Endothelial cell of umbilical vein (primary cell): ENCODE measurements at regions not wholly inside any gene's neighbourhood (a gene's known extent, or its start where the extent isn't known, plus 50 kb on each side); places are given as distances from the start of the nearest gene placed in this dataset.

Experiments
- BruUV-seq: library from RNA; stranded (reverse); fragments of 400-500 nt; replicated peaks from 2 replicates; lab custom pipeline; 2021; lab: Mats Ljungman, UMichigan
- CTCF ChIA-PET: fragments of 300-600, 350-600 bp; sonication (Branson Sonifier 250); formaldehyde crosslinking; loops from one replicate; lab custom pipeline; 2021; ENCODE audit warnings: antibody characterized with exemption, inconsistent platforms; lab: Charles Lee
- POLR2A ChIA-PET: fragments of 300-600, 350-600 bp; sonication (Branson Sonifier 250); formaldehyde crosslinking; loops from one replicate; lab custom pipeline; 2021; ENCODE audit warnings: antibody characterized with exemption, inconsistent platforms; lab: Charles Lee
- DNase-seq: peaks from one replicate; pipeline ENCODE4 v3.0.0-alpha.2; 2011; ENCODE audit warnings: low read depth, low spot score
- FAIRE-seq: peaks from 2 replicates; lab custom pipeline; 2011; peaks lifted over from hg19 to GRCh38; lab: Jason Lieb, UNC
- H2AFZ ChIP-seq: 2 replicates; pipeline ENCODE4 v1.6.0; 2012; ENCODE audit warnings: low read depth, low read length, control low read depth, inconsistent platforms
- H3K27ac ChIP-seq: 2 replicates; pipeline ENCODE4 v1.5.1; 2011; ENCODE audit warnings: low read depth, mild to moderate bottlenecking, control low read depth, low read length, moderate library complexity; ENCODE audit not compliant: insufficient read depth
- H3K27me3 ChIP-seq, 2 experiments: 2 replicates each; pipeline versions ENCODE4 v1.6.0 to v1.6.1; 2011; ENCODE audit warnings: low read length in 2 of 2, mixed read lengths in 1 of 2; ENCODE audit not compliant: control insufficient read depth in 2 of 2, insufficient read depth in 2 of 2
- H3K36me3 ChIP-seq, 2 experiments: 2 replicates in 1 of 2; 3 replicates in 1 of 2; pipeline ENCODE4 v1.5.1; 2011; ENCODE audit warnings: low read length in 2 of 2, mild to moderate bottlenecking in 1 of 2, moderate library complexity in 1 of 2; ENCODE audit not compliant: control insufficient read depth in 2 of 2, insufficient read depth in 2 of 2; ENCODE audit errors: extremely low read depth in 1 of 2
- H3K4me1 ChIP-seq: 3 replicates; pipeline ENCODE4 v1.5.1; 2011; ENCODE audit warnings: mild to moderate bottlenecking, low read length; ENCODE audit not compliant: control insufficient read depth, insufficient read depth; ENCODE audit errors: extremely low read depth
- H3K4me2 ChIP-seq: 2 replicates; pipeline ENCODE4 v1.6.1; 2011; ENCODE audit warnings: low read length, control low read depth, mixed read lengths; ENCODE audit not compliant: insufficient read depth
- H3K4me3 ChIP-seq, 3 experiments: fragments of 200-600 bp in 1 of 3; sonication (generic), shearing (Covaris generic) in 1 of 3; replicated peaks in 1 of 3; 2 replicates each; pipeline ENCODE4 v1.5.1; 2011 to 2016; ENCODE audit warnings: control low read depth in 3 of 3, low read length in 3 of 3, mild to moderate bottlenecking in 2 of 3, inconsistent platforms in 1 of 3, low read depth in 1 of 3, moderate library complexity in 1 of 3; ENCODE audit not compliant: insufficient read depth in 1 of 3
- H3K79me2 ChIP-seq: 2 replicates; pipeline ENCODE4 v1.6.0; 2012; ENCODE audit warnings: low read length, inconsistent platforms; ENCODE audit not compliant: control insufficient read depth, insufficient read depth
- H3K9ac ChIP-seq: replicated peaks from 2 replicates; pipeline ENCODE3; 2011; ENCODE audit warnings: low read length, control low read depth; ENCODE audit not compliant: insufficient read depth; ENCODE audit errors: extremely low read depth
- H3K9me1 ChIP-seq: replicated peaks from 3 replicates; pipeline ENCODE4 v1.6.0; 2011; ENCODE audit warnings: mild to moderate bottlenecking, low read length; ENCODE audit not compliant: control insufficient read depth, insufficient read depth; ENCODE audit errors: extremely low read depth
- H3K9me3 ChIP-seq: replicated peaks from 2 replicates; pipeline ENCODE4 v1.5.1; 2012; ENCODE audit warnings: low read length, inconsistent platforms; ENCODE audit not compliant: control insufficient read depth, insufficient read depth
- H4K20me1 ChIP-seq: replicated peaks from 2 replicates; pipeline ENCODE3; 2011; ENCODE audit warnings: mild to moderate bottlenecking, low read length; ENCODE audit not compliant: control insufficient read depth, insufficient read depth; ENCODE audit errors: extremely low read depth
- EZH2 ChIP-seq: IDR thresholded peaks from 2 replicates; pipeline ENCODE4 v1.6.1; 2012; ENCODE audit warnings: borderline replicate concordance, low read depth, mild to moderate bottlenecking, moderate library complexity, low read length, inconsistent platforms; ENCODE audit not compliant: severe bottlenecking
- FOS ChIP-seq: IDR thresholded peaks from 2 replicates; pipeline ENCODE4 v1.6.1; 2011; ENCODE audit warnings: mild to moderate bottlenecking, low read length, moderate library complexity, borderline replicate concordance; ENCODE audit not compliant: insufficient read depth
- GATA2 ChIP-seq: IDR thresholded peaks from 2 replicates; pipeline ENCODE4 v1.7.0; 2011; ENCODE audit warnings: low read depth, mild to moderate bottlenecking, moderate library complexity, mixed read lengths, low read length; ENCODE audit not compliant: insufficient read length, insufficient read depth
- JUN ChIP-seq: IDR thresholded peaks from 2 replicates; pipeline ENCODE4 v1.6.1; 2011; ENCODE audit warnings: borderline replicate concordance, low read depth; ENCODE audit not compliant: insufficient read length, insufficient read depth
- MYC ChIP-seq: IDR thresholded peaks from one replicate; pipeline ENCODE4 v1.6.1; 2011; ENCODE audit warnings: mild to moderate bottlenecking, low read depth, low read length
- POLR2A ChIP-seq: IDR thresholded peaks from 2 replicates; pipeline ENCODE4 v1.6.1; 2012; ENCODE audit warnings: low read depth, mild to moderate bottlenecking, control low read depth, low read length
- POLR2AphosphoS5 ChIP-seq: IDR thresholded peaks from 2 replicates; pipeline ENCODE4 v1.6.1; 2012; ENCODE audit warnings: low read depth, mild to moderate bottlenecking, control low read depth, low read length, moderate library complexity; ENCODE audit not compliant: insufficient read depth
- dilution Hi-C: fragments of 300-500 bp; cut with MboI; formaldehyde crosslinking; loops from one replicate; pipeline ENCODE4 v1.15.0; 2019; ENCODE audit warnings: low sequenced_read_pairs; ENCODE audit not compliant: extremely low pct_ligation_motif_present
- intact Hi-C: fragments of 100-400 bp; cut with micrococcal nuclease; formaldehyde crosslinking; loops from one replicate; pipeline ENCODE4 v1.10.0; 2022
- TF ChIP-seq, protein P1 (sequence below), 2 donors: IDR thresholded peaks; 1 replicate in 1 of 2; 2 replicates in 1 of 2; pipeline ENCODE4 v1.5.1; 2011; ENCODE audit warnings: low read length in 2 of 2, mild to moderate bottlenecking in 2 of 2, moderate library complexity in 2 of 2, control low read depth in 1 of 2, inconsistent platforms in 1 of 2, low read depth in 1 of 2; ENCODE audit not compliant: insufficient read depth in 1 of 2; ENCODE audit errors: extremely low read depth in 1 of 2
- TF ChIP-seq, protein P2 (sequence below): IDR thresholded peaks from 2 replicates; pipeline ENCODE4 v1.6.1; 2011; ENCODE audit not compliant: insufficient read depth, insufficient read length

DNA sequence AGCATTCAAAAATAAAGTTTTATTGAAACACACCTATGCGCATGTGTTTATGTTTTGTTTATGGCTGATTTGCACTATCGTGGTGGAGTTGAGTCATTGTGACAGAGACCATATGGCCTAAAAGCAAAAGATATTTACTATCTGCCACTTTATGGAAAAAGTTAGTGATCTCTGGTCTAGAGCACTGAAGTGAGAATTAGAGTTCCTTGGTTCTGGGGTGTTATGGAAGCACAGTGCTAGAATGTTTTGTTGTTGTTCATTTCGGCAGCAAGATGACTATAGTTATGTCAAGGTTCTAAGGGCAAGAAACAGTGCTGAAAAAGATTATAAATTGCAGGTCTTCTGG lies 416.5 kb downstream of the SLC4A3 start:
- H3K9ac ChIP-seq: no peak overlapping the region
- no peaks in the 10 kb centered on the region for H3K4me1 ChIP-seq
- no peaks in the 10 kb centered on the region for H3K9me1 ChIP-seq
- H3K79me2 ChIP-seq: no peaks in the 10 kb centered on the region
- no peak overlapping the region for H3K4me3 ChIP-seq
- POLR2A ChIA-PET: no interaction called here
- dilution Hi-C loops (no loop called here), intact Hi-C loops (no loop called here)
- TF ChIP-seq GATA2 (no peak), MYC (no peak), EZH2 (no peak), POLR2A (no peak), POLR2AphosphoS5 (no peak), JUN (no peak), FOS (no peak)
- TF ChIP-seq, protein P1, sequence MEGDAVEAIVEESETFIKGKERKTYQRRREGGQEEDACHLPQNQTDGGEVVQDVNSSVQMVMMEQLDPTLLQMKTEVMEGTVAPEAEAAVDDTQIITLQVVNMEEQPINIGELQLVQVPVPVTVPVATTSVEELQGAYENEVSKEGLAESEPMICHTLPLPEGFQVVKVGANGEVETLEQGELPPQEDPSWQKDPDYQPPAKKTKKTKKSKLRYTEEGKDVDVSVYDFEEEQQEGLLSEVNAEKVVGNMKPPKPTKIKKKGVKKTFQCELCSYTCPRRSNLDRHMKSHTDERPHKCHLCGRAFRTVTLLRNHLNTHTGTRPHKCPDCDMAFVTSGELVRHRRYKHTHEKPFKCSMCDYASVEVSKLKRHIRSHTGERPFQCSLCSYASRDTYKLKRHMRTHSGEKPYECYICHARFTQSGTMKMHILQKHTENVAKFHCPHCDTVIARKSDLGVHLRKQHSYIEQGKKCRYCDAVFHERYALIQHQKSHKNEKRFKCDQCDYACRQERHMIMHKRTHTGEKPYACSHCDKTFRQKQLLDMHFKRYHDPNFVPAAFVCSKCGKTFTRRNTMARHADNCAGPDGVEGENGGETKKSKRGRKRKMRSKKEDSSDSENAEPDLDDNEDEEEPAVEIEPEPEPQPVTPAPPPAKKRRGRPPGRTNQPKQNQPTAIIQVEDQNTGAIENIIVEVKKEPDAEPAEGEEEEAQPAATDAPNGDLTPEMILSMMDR (IDR thresholded peaks at IDR 0.05; ENCODE audit: extremely low read depth in 1 of 2, insufficient read depth in 1 of 2, low read depth in 1 of 2, low read length in 2 of 2): no peak
- TF ChIP-seq, protein P2, sequence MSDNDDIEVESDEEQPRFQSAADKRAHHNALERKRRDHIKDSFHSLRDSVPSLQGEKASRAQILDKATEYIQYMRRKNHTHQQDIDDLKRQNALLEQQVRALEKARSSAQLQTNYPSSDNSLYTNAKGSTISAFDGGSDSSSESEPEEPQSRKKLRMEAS: no peak
- no peaks in the 10 kb centered on the region for H4K20me1 ChIP-seq
- BruUV-seq: no TSS peak
- CTCF ChIA-PET: no interaction called here
- no peaks in the 10 kb centered on the region for H3K27me3 ChIP-seq
- no peaks in the 10 kb centered on the region for H3K36me3 ChIP-seq
- no peak overlapping the region for H2AFZ ChIP-seq
- peaks cover 2% of the 10 kb centered on the region for H3K9me3 ChIP-seq
- no peak overlapping the region for H3K4me2 ChIP-seq
- FAIRE-seq (no peak), DNase-seq (no peak)
- no peak overlapping the region for H3K27ac ChIP-seq
